ENCODE measurements at regions not wholly inside any gene's neighbourhood (a gene's known extent, or its start where the extent isn't known, plus 50 kb on each side); places are given as distances from the start of the nearest gene placed in this dataset.
"Not testable (repeated sequence)": the region's sequence is repeated elsewhere in the genome, so short reads cannot be mapped to it uniquely, and the experiment has no call there.

DNA sequence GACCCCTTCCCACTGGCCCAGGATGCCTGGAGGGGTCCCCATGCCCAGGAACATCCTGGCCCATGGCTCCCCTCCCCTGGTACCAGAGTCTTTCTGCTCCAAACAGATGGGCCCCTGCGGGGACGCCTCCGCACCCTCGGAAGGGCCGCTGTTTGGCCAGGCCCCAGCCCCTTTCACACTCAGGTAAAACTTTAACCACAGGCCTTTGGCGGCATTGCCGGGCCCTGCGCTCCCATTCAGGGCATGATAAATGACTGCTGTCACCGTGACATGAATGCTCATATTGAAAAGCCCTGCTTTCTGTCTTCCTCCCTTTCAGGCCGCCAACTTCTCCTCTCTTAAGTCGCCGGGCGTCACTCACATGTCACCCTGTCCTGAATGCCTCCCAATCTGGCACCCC, 141.5 kb upstream of the TOP1 start:
- Histone ChIP-seq H3K4me3 (ENCODE audit: low read depth, low read length) (no peak overlapping the region), H3K9ac (ENCODE audit: low read depth, low read length) (no peak overlapping the region), H3K9me3 (ENCODE audit: control insufficient read depth, insufficient read depth, low read length) (no peaks in the 10 kb centered on the region), H3K36me3 (ENCODE audit: control insufficient read depth, insufficient read depth, low read length) (no peaks in the 10 kb centered on the region), H3K4me1 (ENCODE audit: control insufficient read depth, insufficient read depth, low read length) (no peaks in the 10 kb centered on the region), H3K27me3 (ENCODE audit: control insufficient read depth, insufficient read depth, low read length) (no peaks in the 10 kb centered on the region)

DNA sequence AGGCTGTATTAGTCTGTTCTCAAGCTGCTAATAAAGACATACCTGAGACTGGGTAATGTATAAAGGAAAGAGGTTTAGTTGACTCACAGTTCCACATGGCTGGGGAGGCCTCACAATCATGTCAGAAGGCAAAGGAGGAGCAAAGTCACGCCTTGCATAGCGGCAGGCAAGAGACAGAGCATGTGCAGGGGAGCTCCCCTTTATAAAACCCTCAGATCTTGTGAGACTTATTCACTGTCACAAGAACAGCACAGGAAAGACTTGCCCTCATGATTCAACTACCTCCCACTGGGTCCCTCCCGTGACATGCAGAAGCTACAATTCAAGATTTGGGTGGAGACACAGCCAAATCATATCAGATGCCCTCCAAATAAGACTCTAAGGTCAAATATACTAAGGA, 139.4 kb upstream of the TOP1 start:
- not testable (repeated sequence) for H3K9me3 ChIP-seq (ENCODE audit: control insufficient read depth, insufficient read depth, low read length); H3K4me1 ChIP-seq (ENCODE audit: control insufficient read depth, insufficient read depth, low read length); H3K27me3 ChIP-seq (ENCODE audit: control insufficient read depth, insufficient read depth, low read length); H3K9ac ChIP-seq (ENCODE audit: low read depth, low read length); H3K4me3 ChIP-seq (ENCODE audit: low read depth, low read length); H3K36me3 ChIP-seq (ENCODE audit: control insufficient read depth, insufficient read depth, low read length)

DNA sequence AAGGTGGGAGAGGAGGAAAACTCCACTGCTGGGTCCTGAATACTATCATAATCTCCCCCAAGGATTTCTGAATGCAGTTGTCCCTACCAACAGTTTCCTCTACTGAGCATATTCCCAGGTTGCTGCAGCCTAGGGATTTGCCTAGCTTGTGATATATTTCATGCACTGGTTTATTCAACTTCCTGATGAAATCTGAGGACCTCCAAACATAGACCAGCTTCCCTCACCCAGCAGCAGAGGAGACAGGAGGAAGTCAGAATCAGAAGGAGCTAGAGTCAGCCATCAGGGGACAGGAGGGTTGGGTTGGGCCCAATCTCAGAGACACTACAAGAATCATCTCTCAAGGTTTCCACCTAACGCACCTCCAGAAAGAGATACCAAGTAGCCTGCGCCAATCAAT, 138.4 kb upstream of the TOP1 start:
- Histone ChIP-seq H3K4me1 (ENCODE audit: control insufficient read depth, insufficient read depth, low read length) (no peaks in the 10 kb centered on the region), H3K9me3 (ENCODE audit: control insufficient read depth, insufficient read depth, low read length) (no peaks in the 10 kb centered on the region), H3K4me3 (ENCODE audit: low read depth, low read length) (no peak overlapping the region), H3K36me3 (ENCODE audit: control insufficient read depth, insufficient read depth, low read length) (no peaks in the 10 kb centered on the region), H3K27me3 (ENCODE audit: control insufficient read depth, insufficient read depth, low read length) (no peaks in the 10 kb centered on the region), H3K9ac (ENCODE audit: low read depth, low read length) (no peak overlapping the region)

DNA sequence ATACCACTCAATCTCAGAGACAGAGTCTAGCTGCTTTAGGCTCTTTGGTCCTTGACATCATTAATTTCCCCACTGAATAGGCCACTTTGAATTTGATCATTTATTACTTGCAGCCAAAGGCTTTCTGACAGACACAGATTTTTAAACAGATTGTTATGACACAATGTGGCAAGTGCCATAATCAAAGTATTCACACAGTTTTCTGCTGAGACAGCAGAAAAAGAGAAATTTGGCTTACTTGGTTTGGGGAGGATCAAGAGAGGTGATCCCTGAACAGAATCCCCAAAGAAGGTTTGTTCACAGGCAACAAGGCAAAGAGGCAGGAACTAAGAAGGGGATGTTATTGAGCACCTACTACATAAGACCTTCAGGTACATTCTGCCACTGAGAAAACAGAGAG, 138.0 kb upstream of the TOP1 start:
- H3K9ac ChIP-seq (ENCODE audit: low read depth, low read length), result no peak overlapping the region
- no peak overlapping the region for H3K4me3 ChIP-seq (ENCODE audit: low read depth, low read length)
- H3K36me3 ChIP-seq (ENCODE audit: control insufficient read depth, insufficient read depth, low read length), result no peaks in the 10 kb centered on the region
- no peaks in the 10 kb centered on the region for H3K27me3 ChIP-seq (ENCODE audit: control insufficient read depth, insufficient read depth, low read length)
- H3K4me1 ChIP-seq (ENCODE audit: control insufficient read depth, insufficient read depth, low read length), result no peaks in the 10 kb centered on the region
- no peaks in the 10 kb centered on the region for H3K9me3 ChIP-seq (ENCODE audit: control insufficient read depth, insufficient read depth, low read length)

DNA sequence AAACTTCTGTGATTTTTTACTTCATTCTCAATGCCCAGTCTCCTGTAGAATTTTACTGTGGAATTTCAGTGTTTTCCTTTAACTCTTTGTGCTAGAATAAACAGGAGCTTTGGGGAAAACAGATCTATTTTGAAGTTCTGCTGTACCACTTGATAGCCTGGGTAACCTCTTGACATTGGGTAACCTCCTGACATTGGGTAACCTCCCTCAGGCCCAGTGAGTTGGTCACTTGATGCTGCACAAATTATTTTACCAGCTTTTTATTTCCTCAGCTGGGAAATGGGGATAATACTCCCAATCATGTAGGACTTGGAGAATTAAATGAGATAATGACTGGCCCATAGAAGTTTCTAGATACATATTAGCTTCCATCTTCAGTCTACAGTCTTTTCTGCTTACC, 137.3 kb upstream of the TOP1 start:
- Histone ChIP-seq H3K4me1 (ENCODE audit: control insufficient read depth, insufficient read depth, low read length) (no peaks in the 10 kb centered on the region), H3K27me3 (ENCODE audit: control insufficient read depth, insufficient read depth, low read length) (no peaks in the 10 kb centered on the region), H3K9ac (ENCODE audit: low read depth, low read length) (no peak overlapping the region), H3K4me3 (ENCODE audit: low read depth, low read length) (no peak overlapping the region), H3K9me3 (ENCODE audit: control insufficient read depth, insufficient read depth, low read length) (no peaks in the 10 kb centered on the region), H3K36me3 (ENCODE audit: control insufficient read depth, insufficient read depth, low read length) (no peaks in the 10 kb centered on the region)

DNA sequence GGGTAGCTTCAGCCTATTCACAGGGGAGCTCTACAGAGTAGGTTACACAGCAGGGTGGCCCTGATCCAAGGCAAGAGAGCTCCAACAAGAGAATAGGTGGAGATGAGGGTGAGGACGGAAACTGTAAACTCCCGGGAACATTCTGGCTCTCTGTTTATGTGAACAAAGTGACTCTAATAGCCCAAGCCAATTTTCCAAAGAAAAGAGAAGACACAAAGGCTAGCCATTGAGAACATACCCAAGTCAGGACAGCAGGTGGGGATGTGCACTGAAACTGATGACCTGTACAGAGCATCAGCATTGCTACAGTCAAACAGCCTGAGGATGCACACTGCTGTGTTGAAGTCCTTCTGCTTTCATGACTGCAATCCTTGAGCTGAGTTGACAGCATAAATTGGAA, 136.0 kb upstream of the TOP1 start:
- Histone ChIP-seq H3K4me1 (ENCODE audit: control insufficient read depth, insufficient read depth, low read length) (no peaks in the 10 kb centered on the region), H3K9ac (ENCODE audit: low read depth, low read length) (no peak overlapping the region)

DNA sequence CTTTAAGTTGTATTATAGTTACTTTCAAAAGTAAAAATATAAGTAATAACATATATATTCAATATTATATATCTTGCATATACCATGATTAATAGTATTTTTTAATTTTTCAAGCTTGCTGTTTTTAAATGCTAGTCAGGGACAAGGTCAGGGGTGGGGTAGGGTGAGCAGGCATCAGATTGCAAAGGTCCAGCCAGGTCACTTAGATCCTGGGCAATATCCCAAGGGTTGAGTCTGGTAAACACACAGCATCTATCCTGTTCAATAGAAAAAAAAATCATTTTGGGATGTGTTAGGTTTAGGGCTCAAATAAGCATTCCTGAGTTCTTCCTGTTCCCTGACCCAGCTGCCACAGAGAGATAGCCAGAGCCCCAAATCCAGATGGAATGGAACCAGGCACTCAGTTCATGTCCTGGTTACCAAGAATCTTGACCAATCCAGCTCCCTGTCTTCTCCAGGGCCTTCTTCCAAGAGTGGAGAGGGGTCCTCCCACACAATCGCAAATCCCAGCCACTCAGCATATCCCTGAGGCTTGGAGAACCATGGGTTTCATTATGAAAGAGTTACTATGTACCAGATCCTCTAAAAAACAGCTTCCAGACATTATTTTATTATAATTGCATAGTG, 134.9 kb upstream of the TOP1 start:
- H3K27me3 ChIP-seq (ENCODE audit: control insufficient read depth, insufficient read depth, low read length), result no peaks in the 10 kb centered on the region
- H3K4me1 ChIP-seq (ENCODE audit: control insufficient read depth, insufficient read depth, low read length), result no peaks in the 10 kb centered on the region
- no peak overlapping the region for H3K9ac ChIP-seq (ENCODE audit: low read depth, low read length)
- no peak overlapping the region for H3K4me3 ChIP-seq (ENCODE audit: low read depth, low read length)
- no peaks in the 10 kb centered on the region for H3K9me3 ChIP-seq (ENCODE audit: control insufficient read depth, insufficient read depth, low read length)
- H3K36me3 ChIP-seq (ENCODE audit: control insufficient read depth, insufficient read depth, low read length), result no peaks in the 10 kb centered on the region

More for the DNA sequence above, 136.0 kb upstream of the TOP1 start:
- Histone ChIP-seq H3K27me3 (ENCODE audit: control insufficient read depth, insufficient read depth, low read length) (no peaks in the 10 kb centered on the region), H3K4me3 (ENCODE audit: low read depth, low read length) (no peak overlapping the region), H3K36me3 (ENCODE audit: control insufficient read depth, insufficient read depth, low read length) (no peaks in the 10 kb centered on the region), H3K9me3 (ENCODE audit: control insufficient read depth, insufficient read depth, low read length) (no peaks in the 10 kb centered on the region)

DNA sequence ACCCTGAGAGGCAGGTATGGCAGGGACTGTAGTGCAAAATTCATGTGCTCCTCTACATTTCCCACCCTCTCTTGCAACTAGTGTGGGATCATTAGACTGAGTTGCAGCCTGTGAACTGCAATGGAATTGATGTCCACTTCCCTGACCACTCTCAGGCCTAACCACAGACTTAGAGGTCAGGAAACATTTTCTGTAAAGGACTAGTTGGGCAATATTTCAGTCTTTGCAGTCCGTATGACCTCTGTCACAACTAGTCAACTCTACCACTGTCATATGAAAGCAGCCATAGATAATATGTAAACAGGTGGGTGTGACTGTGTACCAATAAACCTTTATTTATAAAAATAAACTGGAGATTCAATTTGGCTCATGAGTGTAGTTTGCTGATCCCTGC, 134.4 kb upstream of the TOP1 start:
- Histone ChIP-seq H3K4me1 (ENCODE audit: control insufficient read depth, insufficient read depth, low read length) (no peaks in the 10 kb centered on the region), H3K36me3 (ENCODE audit: control insufficient read depth, insufficient read depth, low read length) (no peaks in the 10 kb centered on the region), H3K4me3 (ENCODE audit: low read depth, low read length) (no peak overlapping the region), H3K27me3 (ENCODE audit: control insufficient read depth, insufficient read depth, low read length) (no peaks in the 10 kb centered on the region), H3K9me3 (ENCODE audit: control insufficient read depth, insufficient read depth, low read length) (no peaks in the 10 kb centered on the region), H3K9ac (ENCODE audit: low read depth, low read length) (no peak overlapping the region)

DNA sequence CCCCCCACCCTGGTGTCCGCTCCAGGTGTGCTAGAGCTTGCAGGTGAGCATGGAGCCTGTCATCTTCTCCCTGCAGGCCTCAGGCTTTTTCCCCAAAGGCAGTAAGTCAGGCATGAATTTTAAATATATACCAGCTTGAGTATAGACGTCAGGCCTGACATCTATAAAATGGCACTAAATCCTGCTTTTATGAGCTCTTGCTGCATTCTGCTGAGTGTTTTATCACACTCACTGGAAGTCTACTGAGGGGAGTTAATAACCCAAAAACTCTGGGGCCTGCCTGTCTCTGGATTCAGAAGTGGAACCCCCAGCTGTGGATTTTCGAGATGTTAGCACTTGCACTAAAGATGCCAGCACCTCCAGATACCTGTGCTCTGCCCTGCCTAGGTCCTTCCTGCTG, 133.4 kb upstream of the TOP1 start:
- Histone ChIP-seq H3K9ac (ENCODE audit: low read depth, low read length) (no peak overlapping the region), H3K27me3 (ENCODE audit: control insufficient read depth, insufficient read depth, low read length) (no peaks in the 10 kb centered on the region), H3K36me3 (ENCODE audit: control insufficient read depth, insufficient read depth, low read length) (no peaks in the 10 kb centered on the region), H3K9me3 (ENCODE audit: control insufficient read depth, insufficient read depth, low read length) (no peaks in the 10 kb centered on the region), H3K4me1 (ENCODE audit: control insufficient read depth, insufficient read depth, low read length) (no peaks in the 10 kb centered on the region), H3K4me3 (ENCODE audit: low read depth, low read length) (no peak overlapping the region)

DNA sequence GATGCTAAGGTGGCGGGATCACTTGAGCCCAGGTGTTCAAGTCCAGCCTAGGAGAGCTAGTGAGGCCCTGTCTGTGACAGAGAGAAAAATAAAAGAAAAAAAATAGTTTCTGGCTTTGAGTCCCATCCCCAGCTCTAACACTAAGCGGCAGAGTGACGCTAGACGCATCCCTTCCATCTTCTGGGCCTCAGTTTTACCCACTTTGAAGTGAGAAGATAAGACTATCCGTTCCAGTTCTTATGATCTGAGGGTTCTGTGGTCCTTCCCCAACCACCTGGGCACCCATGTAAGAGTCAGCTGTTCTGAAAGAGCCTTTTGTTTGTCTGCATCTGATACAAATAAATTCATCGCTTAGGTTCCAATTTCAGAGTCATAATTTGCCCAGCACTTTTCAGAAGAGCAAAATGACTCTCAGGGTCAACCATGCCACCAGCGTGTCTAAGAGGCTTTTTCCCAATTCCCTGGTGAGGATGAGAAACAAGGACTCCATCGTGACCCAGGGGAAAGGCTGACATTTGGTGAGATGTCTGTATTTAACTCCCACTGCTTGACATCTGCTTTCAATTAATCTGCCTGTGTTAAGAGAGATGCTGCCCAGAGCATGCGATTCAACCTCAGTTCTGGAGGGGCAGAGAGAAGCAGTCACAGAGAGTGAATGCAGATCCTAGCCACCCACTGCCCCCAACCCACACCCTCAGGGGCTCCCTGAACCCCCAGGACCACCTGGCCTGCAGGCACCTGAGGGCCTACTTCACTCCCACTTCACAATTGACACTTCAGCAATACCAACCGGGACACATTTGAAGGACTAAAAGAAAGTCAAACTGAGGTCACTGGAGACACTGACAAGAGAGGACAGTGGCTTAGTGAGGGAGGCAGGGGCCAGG, 131.6 kb upstream of the TOP1 start:
- no peaks in the 10 kb centered on the region for H3K36me3 ChIP-seq (ENCODE audit: control insufficient read depth, insufficient read depth, low read length)
- no peak overlapping the region for H3K4me3 ChIP-seq (ENCODE audit: low read depth, low read length)
- H3K9ac ChIP-seq (ENCODE audit: low read depth, low read length), result no peak overlapping the region
- no peaks in the 10 kb centered on the region for H3K27me3 ChIP-seq (ENCODE audit: control insufficient read depth, insufficient read depth, low read length)
- no peaks in the 10 kb centered on the region for H3K9me3 ChIP-seq (ENCODE audit: control insufficient read depth, insufficient read depth, low read length)
- H3K4me1 ChIP-seq (ENCODE audit: control insufficient read depth, insufficient read depth, low read length), result no peaks in the 10 kb centered on the region

DNA sequence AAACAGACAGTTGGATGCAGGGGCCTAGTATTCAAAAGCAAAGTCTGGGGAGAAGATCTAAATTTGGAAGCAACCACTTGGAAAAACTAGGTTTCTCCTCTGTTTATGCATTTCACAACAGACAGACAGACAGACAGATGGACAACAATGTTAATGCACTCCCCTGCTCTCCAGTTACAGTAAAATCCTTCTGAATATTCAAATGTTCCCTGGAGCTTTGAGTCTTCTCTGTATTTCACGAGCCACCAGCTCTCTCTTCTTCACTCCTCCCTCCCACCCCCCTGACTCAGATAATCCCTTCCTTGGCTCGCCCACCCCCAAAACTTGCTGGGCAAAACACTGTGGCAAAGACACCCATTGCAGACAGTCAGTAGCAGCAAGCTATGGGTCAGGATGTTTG, 129.3 kb upstream of the TOP1 start:
- Histone ChIP-seq H3K27me3 (ENCODE audit: control insufficient read depth, insufficient read depth, low read length) (no peaks in the 10 kb centered on the region), H3K9ac (ENCODE audit: low read depth, low read length) (no peak overlapping the region), H3K9me3 (ENCODE audit: control insufficient read depth, insufficient read depth, low read length) (no peaks in the 10 kb centered on the region), H3K4me3 (ENCODE audit: low read depth, low read length) (no peak overlapping the region), H3K4me1 (ENCODE audit: control insufficient read depth, insufficient read depth, low read length) (no peaks in the 10 kb centered on the region), H3K36me3 (ENCODE audit: control insufficient read depth, insufficient read depth, low read length) (no peaks in the 10 kb centered on the region)

DNA sequence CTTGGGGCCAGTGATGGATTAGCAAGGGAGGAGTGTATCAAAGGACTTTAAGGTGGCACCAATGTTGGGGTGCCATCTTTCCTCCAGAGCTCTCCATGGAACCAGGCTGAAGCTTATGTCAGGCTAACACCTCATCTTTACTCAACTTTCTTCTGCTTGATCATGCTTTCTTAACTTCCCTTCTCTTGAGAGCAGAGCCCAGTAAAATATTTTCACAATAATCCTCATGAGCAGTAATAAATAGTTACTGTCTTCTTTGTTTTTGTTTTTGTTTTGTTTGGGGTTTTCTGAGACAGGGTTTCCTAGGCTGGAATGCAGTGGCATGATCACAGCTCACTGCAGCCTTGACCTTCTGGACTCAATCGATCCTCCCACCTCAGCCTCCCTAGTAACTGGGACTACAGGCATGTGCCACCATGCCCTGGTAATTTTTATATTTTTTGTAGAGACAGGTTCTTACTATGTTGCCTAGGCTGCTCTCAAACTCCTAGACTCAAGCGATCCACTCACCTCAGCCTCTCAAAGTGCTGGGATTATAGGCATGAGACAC, 127.9 kb upstream of the TOP1 start:
- Histone ChIP-seq H3K9ac (ENCODE audit: low read depth, low read length) (no peak overlapping the region), H3K4me3 (ENCODE audit: low read depth, low read length) (no peak overlapping the region), H3K9me3 (ENCODE audit: control insufficient read depth, insufficient read depth, low read length) (no peaks in the 10 kb centered on the region), H3K36me3 (ENCODE audit: control insufficient read depth, insufficient read depth, low read length) (no peaks in the 10 kb centered on the region), H3K4me1 (ENCODE audit: control insufficient read depth, insufficient read depth, low read length) (no peaks in the 10 kb centered on the region), H3K27me3 (ENCODE audit: control insufficient read depth, insufficient read depth, low read length) (no peaks in the 10 kb centered on the region)

Measured in iPS-15b (cell line).